Stomach (tissue), 8 donors: ENCODE measurements at regions not wholly inside any gene's neighbourhood (a gene's known extent, or its start where the extent isn't known, plus 50 kb on each side); places are given as distances from the start of the nearest gene placed in this dataset.

ENCODE experiments used
- DNase-seq, 2 donors: peaks; one replicate each; pipeline versions ENCODE4 v3.0.0 to v3.0.0-alpha.2; 2013 to 2019
- H3K27ac ChIP-seq, 5 donors: fragments of 200-600 bp in 4 of 5; sonication (generic) in 4 of 5; one replicate each; pipeline ENCODE4 v1.5.1; 2013 to 2019; ENCODE audit warnings: mild to moderate bottlenecking in 1 of 5, moderate library complexity in 1 of 5
- H3K27me3 ChIP-seq, 3 donors: fragments of 200-600 bp; sonication (generic); one replicate each; pipeline ENCODE4 v1.5.1; 2017 to 2019; ENCODE audit warnings: mixed run types in 1 of 3
- H3K36me3 ChIP-seq, 4 donors: fragments of 200-600 bp; sonication (generic); 1 replicate in 3 of 4; 2 replicates in 1 of 4; pipeline ENCODE4 v1.5.1; 2016 to 2019
- H3K4me1 ChIP-seq, 4 donors: fragments of 200-600 bp; sonication (generic); one replicate each; pipeline ENCODE4 v1.5.1; 2016 to 2019
- H3K4me3 ChIP-seq, 4 donors: fragments of 200-600 bp; sonication (generic) in 3 of 4; one replicate each; pipeline ENCODE4 v1.5.1; 2016 to 2019; ENCODE audit warnings: mild to moderate bottlenecking in 1 of 4
- H3K9me3 ChIP-seq, 4 donors: fragments of 200-600 bp; sonication (generic); one replicate each; pipeline ENCODE4 v1.5.1; 2016 to 2019
- CTCF ChIP-seq, 7 experiments: fragments of 450-650 bp in 4 of 7; fragments of 200-600 bp in 3 of 7; sonication (generic) in 3 of 7; IDR thresholded peaks; one replicate each; pipeline ENCODE4 v1.5.1; 2016 to 2019; ENCODE audit warnings: antibody characterized with exemption in 7 of 7, control low read depth in 2 of 7, mild to moderate bottlenecking in 1 of 7
- EP300 ChIP-seq: sonication (generic); formaldehyde crosslinking; IDR thresholded peaks from one replicate; pipeline ENCODE4 v1.6.1; 2017; ENCODE audit warnings: antibody characterized with exemption
- POLR2A ChIP-seq, 4 donors: fragments of 450-650 bp; IDR thresholded peaks; one replicate each; pipeline ENCODE4 v1.6.1; 2016; ENCODE audit warnings: antibody characterized with exemption in 4 of 4, control low read depth in 2 of 4, mild to moderate bottlenecking in 1 of 4, moderate library complexity in 1 of 4
- POLR2AphosphoS5 ChIP-seq, 3 donors: sonication (generic); formaldehyde crosslinking; IDR thresholded peaks; one replicate each; pipeline ENCODE4 v1.6.1; 2016; ENCODE audit warnings: antibody characterized with exemption in 3 of 3
- WGBS, 5 donors: extraction: QIAGEN DNeasy Blood & Tissue Kit in 3 of 5; methylation state at CpG; one replicate each; pipeline versions ENCODE4 v1.1.5 to v1.1.7; 2013 to 2018; 5-methylcytosine and 5-hydroxymethylcytosine counted together
- intact Hi-C: fragments of 100-400 bp; cut with DNase I; formaldehyde crosslinking; loops from one replicate; pipeline ENCODE4 v1.15.1; 2023; ENCODE audit warnings: low total_unique reads
- donor health status: healthy with polysubstance abuse.
- donor health status: Bipolar disorder and iron deficiency.
- donor health status: healthy.

- 15 to 39% (median 26%) methylated on average over 2 of the region's 2 CpGs for WGBS, 5 donors
Observed at GRCh38 chr15:92283813-92284212, 109.9 kb upstream of the ST8SIA2 start.

GRCh38 chr15:92288755-92289154, 104.9 kb upstream of the ST8SIA2 start:
- intact Hi-C loops = no loop called here
- H3K9me3 ChIP-seq = no peaks in the 10 kb centered on the region
- H3K4me3 ChIP-seq = no peak overlapping the region
- no peaks in the 10 kb centered on the region for H3K27me3 ChIP-seq
- 75 to 84% (median 80%) methylated on average over 2 of the region's 2 CpGs for WGBS, 5 donors
- DNase-seq = no peak
- no peaks in the 10 kb centered on the region for H3K36me3 ChIP-seq
- H3K4me1 ChIP-seq = peaks cover 0 to 14% (median 0%) of the 10 kb centered on the region in 4 donors
- no peak for TF ChIP-seq POLR2AphosphoS5 (IDR thresholded peaks at IDR 0.05)
- no peak for TF ChIP-seq EP300
- TF ChIP-seq CTCF (IDR thresholded peaks at IDR 0.05) = no peak
- TF ChIP-seq POLR2A (IDR thresholded peaks at IDR 0.05) = no peak
- H3K27ac ChIP-seq = no peak overlapping the region

More at GRCh38 chr15:92283813-92284212, 109.9 kb upstream of the ST8SIA2 start:
- Histone ChIP-seq H3K27me3 (no peaks in the 10 kb centered on the region), H3K4me3 (no peak overlapping the region), H3K36me3 (no peaks in the 10 kb centered on the region), H3K27ac (no peak overlapping the region), H3K4me1 (peaks cover 0 to 23% (median 0%) of the 10 kb centered on the region in 4 donors), H3K9me3 (no peaks in the 10 kb centered on the region)
- no peak for DNase-seq
- intact Hi-C loops = no loop called here
- TF ChIP-seq POLR2AphosphoS5 (IDR thresholded peaks at IDR 0.05) = no peak
- TF ChIP-seq POLR2A (IDR thresholded peaks at IDR 0.05) = no peak
- TF ChIP-seq EP300 = no peak
- TF ChIP-seq CTCF (IDR thresholded peaks at IDR 0.05) = no peak

GRCh38 chr15:92289733-92290132, 103.9 kb upstream of the ST8SIA2 start:
- intact Hi-C loops = no loop called here
- peaks cover 0 to 4% (median 0%) of the 10 kb centered on the region in 3 donors for H3K27me3 ChIP-seq
- no peaks in the 10 kb centered on the region for H3K9me3 ChIP-seq
- H3K36me3 ChIP-seq = no peaks in the 10 kb centered on the region
- TF ChIP-seq EP300 = no peak
- no peak for TF ChIP-seq CTCF (IDR thresholded peaks at IDR 0.05)
- TF ChIP-seq POLR2AphosphoS5 (IDR thresholded peaks at IDR 0.05) = no peak
- no peak for TF ChIP-seq POLR2A (IDR thresholded peaks at IDR 0.05)
- DNase-seq = no peak
- WGBS, 5 donors = 36 to 51% (median 49%) methylated on average over 4 of the region's 4 CpGs
- H3K27ac ChIP-seq = no peak overlapping the region
- no peak overlapping the region for H3K4me3 ChIP-seq
- peaks cover 0 to 8% (median 0%) of the 10 kb centered on the region in 4 donors for H3K4me1 ChIP-seq

GRCh38 chr15:92290359-92290992, 103.2 kb upstream of the ST8SIA2 start:
- peaks cover 0 to 11% (median 0%) of the 10 kb centered on the region in 4 donors for H3K4me1 ChIP-seq
- no peak for TF ChIP-seq POLR2A (IDR thresholded peaks at IDR 0.05)
- no peak for TF ChIP-seq CTCF (IDR thresholded peaks at IDR 0.05)
- TF ChIP-seq POLR2AphosphoS5 (IDR thresholded peaks at IDR 0.05) = no peak
- TF ChIP-seq EP300 = no peak
- no peaks in the 10 kb centered on the region for H3K9me3 ChIP-seq
- no peak overlapping the region for H3K4me3 ChIP-seq
- no peak overlapping the region for H3K27ac ChIP-seq
- no peak for DNase-seq
- intact Hi-C loops = no loop called here
- WGBS, 5 donors = 80 to 85% (median 82%) methylated on average over 5 of the region's 5 CpGs
- no peaks in the 10 kb centered on the region for H3K36me3 ChIP-seq
- peaks cover 0 to 6% (median 0%) of the 10 kb centered on the region in 3 donors for H3K27me3 ChIP-seq
